Breast epithelium (tissue), 4 donors: ENCODE measurements at regions not wholly inside any gene's neighbourhood (a gene's known extent, or its start where the extent isn't known, plus 50 kb on each side); places are given as distances from the start of the nearest gene placed in this dataset.

ENCODE experiments used
- DNase-seq, 2 donors: peaks; one replicate each; pipeline ENCODE4 v3.0.0-alpha.2; 2019; ENCODE audit warnings: low spot score in 2 of 2
- H3K27ac ChIP-seq, 2 donors: fragments of 200-600 bp; sonication (generic) in 1 of 2; one replicate each; pipeline ENCODE4 v1.5.1; 2016 to 2019; ENCODE audit warnings: mild to moderate bottlenecking in 1 of 2
- H3K27me3 ChIP-seq, 2 donors: fragments of 200-600 bp; sonication (generic) in 1 of 2; one replicate each; pipeline versions ENCODE4 v1.5.1 to v1.6.0; 2017 to 2019; ENCODE audit warnings: control low read depth in 1 of 2, mild to moderate bottlenecking in 1 of 2
- H3K36me3 ChIP-seq: fragments of 200-600 bp; one replicate; pipeline ENCODE4 v1.5.1; 2019
- H3K4me1 ChIP-seq, 2 donors: fragments of 200-600 bp; sonication (generic); one replicate each; pipeline ENCODE4 v1.5.1; 2016 to 2019; ENCODE audit warnings: control low read depth in 1 of 2
- H3K4me3 ChIP-seq, 3 donors: fragments of 200-600 bp; sonication (generic); 1 replicate in 2 of 3; 2 replicates in 1 of 3; pipeline ENCODE4 v1.5.1; 2016 to 2019; ENCODE audit warnings: mild to moderate bottlenecking in 3 of 3, moderate library complexity in 2 of 3
- H3K9me3 ChIP-seq, 2 donors: fragments of 200-600 bp; sonication (generic) in 1 of 2; one replicate each; pipeline ENCODE4 v1.5.1; 2016 to 2019; ENCODE audit warnings: control low read depth in 1 of 2
- CTCF ChIP-seq, 3 donors: fragments of 450-650 bp; IDR thresholded peaks; one replicate each; pipeline ENCODE4 v1.5.1; 2016 to 2017; ENCODE audit warnings: antibody characterized with exemption in 3 of 3, mild to moderate bottlenecking in 3 of 3, moderate library complexity in 3 of 3
- POLR2A ChIP-seq: fragments of 450-650 bp; IDR thresholded peaks from one replicate; pipeline ENCODE4 v1.6.1; 2016; ENCODE audit warnings: antibody characterized with exemption, mild to moderate bottlenecking, moderate library complexity
- POLR2AphosphoS5 ChIP-seq, 3 donors: sonication (generic); formaldehyde crosslinking; IDR thresholded peaks; one replicate each; pipeline ENCODE4 v1.6.1; 2017; ENCODE audit warnings: antibody characterized with exemption in 3 of 3
- intact Hi-C: fragments of 100-400 bp; cut with DNase I; formaldehyde crosslinking; loops from one replicate; pipeline ENCODE4 v1.15.1; 2023; ENCODE audit warnings: low total_unique reads

GRCh38 chr17:72299592-72299991 lies 178.8 kb downstream of the SOX9 start:
- no peaks in the 10 kb centered on the region for H3K27me3 ChIP-seq
- no peaks in the 10 kb centered on the region for H3K9me3 ChIP-seq
- H3K27ac ChIP-seq, result no peak overlapping the region
- H3K4me3 ChIP-seq, result no peak overlapping the region
- H3K4me1 ChIP-seq, result no peaks in the 10 kb centered on the region
- TF ChIP-seq POLR2A, result no peak
- TF ChIP-seq CTCF (IDR thresholded peaks at IDR 0.05), result no peak
- no peak for TF ChIP-seq POLR2AphosphoS5 (IDR thresholded peaks at IDR 0.05)
- no peak for DNase-seq
- no peaks in the 10 kb centered on the region for H3K36me3 ChIP-seq
- intact Hi-C loops, result no loop called here

GRCh38 chr17:72301887-72302286 lies 181.1 kb downstream of the SOX9 start:
- no peak for DNase-seq

GRCh38 chr17:72302735-72303134 lies 181.9 kb downstream of the SOX9 start:
- Histone ChIP-seq H3K27ac (no peak overlapping the region), H3K27me3 (no peaks in the 10 kb centered on the region), H3K4me1 (no peaks in the 10 kb centered on the region), H3K9me3 (no peaks in the 10 kb centered on the region), H3K4me3 (no peak overlapping the region), H3K36me3 (no peaks in the 10 kb centered on the region)
- TF ChIP-seq CTCF (IDR thresholded peaks at IDR 0.05), result no peak
- TF ChIP-seq POLR2AphosphoS5 (IDR thresholded peaks at IDR 0.05), result no peak
- no peak for TF ChIP-seq POLR2A
- intact Hi-C loops, result no loop called here
- DNase-seq, result no peak

More at GRCh38 chr17:72301887-72302286, 181.1 kb downstream of the SOX9 start:
- Histone ChIP-seq H3K9me3 (no peaks in the 10 kb centered on the region), H3K36me3 (no peaks in the 10 kb centered on the region), H3K27ac (no peak overlapping the region), H3K27me3 (no peaks in the 10 kb centered on the region), H3K4me1 (no peaks in the 10 kb centered on the region), H3K4me3 (no peak overlapping the region)
- intact Hi-C loops, result no loop called here
- no peak for TF ChIP-seq POLR2AphosphoS5 (IDR thresholded peaks at IDR 0.05)
- TF ChIP-seq CTCF (IDR thresholded peaks at IDR 0.05), result no peak
- TF ChIP-seq POLR2A, result no peak

- TF ChIP-seq CTCF (IDR thresholded peaks at IDR 0.05) (no peak), POLR2AphosphoS5 (IDR thresholded peaks at IDR 0.05) (no peak), POLR2A (no peak)
- intact Hi-C loops, result no loop called here
- H3K27ac ChIP-seq, result no peak overlapping the region
- no peaks in the 10 kb centered on the region for H3K4me1 ChIP-seq
- H3K27me3 ChIP-seq, result no peaks in the 10 kb centered on the region
- no peak for DNase-seq
- H3K9me3 ChIP-seq, result no peaks in the 10 kb centered on the region
- no peak overlapping the region for H3K4me3 ChIP-seq
- H3K36me3 ChIP-seq, result no peaks in the 10 kb centered on the region
Measured at GRCh38 chr17:72303787-72304733, 183.2 kb downstream of the SOX9 start.

GRCh38 chr17:72304859-72305258 lies 184.0 kb downstream of the SOX9 start:
- intact Hi-C loops, result no loop called here
- Histone ChIP-seq H3K9me3 (no peaks in the 10 kb centered on the region), H3K4me1 (no peaks in the 10 kb centered on the region), H3K27ac (no peak overlapping the region), H3K27me3 (no peaks in the 10 kb centered on the region), H3K36me3 (no peaks in the 10 kb centered on the region), H3K4me3 (no peak overlapping the region)
- TF ChIP-seq CTCF (IDR thresholded peaks at IDR 0.05) (no peak), POLR2A (no peak), POLR2AphosphoS5 (IDR thresholded peaks at IDR 0.05) (no peak)
- DNase-seq, result no peak
